Naive thymus-derived CD4-positive, alpha-beta T cell (primary cell): ENCODE measurements at regions not wholly inside any gene's neighbourhood (a gene's known extent, or its start where the extent isn't known, plus 50 kb on each side); places are given as distances from the start of the nearest gene placed in this dataset.
A peak's percentile ranks its signal among the peaks of the same experiment; 100 is the strongest.

Experiments
- ATAC-seq: fragments of 150-1000 bp; cut with Tn5 transposase; 2 replicates; pipeline ENCODE4 v1.10.0; 2021; ENCODE audit warnings: mild to moderate bottlenecking, moderate library complexity
- CTCF ChIA-PET: fragments of 350-600 bp; sonication (Branson Sonifier 250); formaldehyde crosslinking; loops from one replicate; lab custom pipeline; 2021; ENCODE audit warnings: antibody characterized with exemption; lab: Charles Lee
- POLR2A ChIA-PET: fragments of 350-600 bp; sonication (Branson Sonifier 250); formaldehyde crosslinking; loops from one replicate; lab custom pipeline; 2021; ENCODE audit warnings: antibody characterized with exemption, inconsistent platforms; lab: Charles Lee
- DNase-seq, 9 donors: peaks; one replicate each; pipeline versions ENCODE4 v3.0.0 to v3.0.0-alpha.2; 2020 to 2022; ENCODE audit warnings: mixed read lengths in 1 of 9
- H3K27ac ChIP-seq: one replicate; pipeline ENCODE4 v1.7.0; 2013; ENCODE audit warnings: mild to moderate bottlenecking, low read depth, low read length, moderate library complexity
- H3K27me3 ChIP-seq, 2 donors: one replicate each; pipeline ENCODE4 v1.7.0; 2013; ENCODE audit warnings: low read length in 2 of 2, mild to moderate bottlenecking in 2 of 2, moderate library complexity in 2 of 2; ENCODE audit not compliant: control insufficient read depth in 2 of 2, insufficient read depth in 2 of 2
- H3K36me3 ChIP-seq, 3 experiments: 1 replicate in 2 of 3; 2 replicates in 1 of 3; pipeline ENCODE4 v1.7.0; 2013; ENCODE audit warnings: low read length in 3 of 3, mild to moderate bottlenecking in 3 of 3, moderate library complexity in 1 of 3; ENCODE audit not compliant: insufficient read depth in 3 of 3, control insufficient read depth in 2 of 3
- H3K4me1 ChIP-seq, 2 donors: one replicate each; pipeline ENCODE4 v1.7.0; 2013; ENCODE audit warnings: low read length in 2 of 2, mild to moderate bottlenecking in 2 of 2, moderate library complexity in 1 of 2; ENCODE audit not compliant: control insufficient read depth in 2 of 2, insufficient read depth in 2 of 2
- H3K4me3 ChIP-seq: 2 replicates; pipeline ENCODE4 v1.7.0; 2013; ENCODE audit warnings: mild to moderate bottlenecking, low read length
- H3K9me3 ChIP-seq, 3 experiments: 1 replicate in 2 of 3; 2 replicates in 1 of 3; pipeline ENCODE4 v1.7.0; 2013; ENCODE audit warnings: low read length in 3 of 3; ENCODE audit not compliant: control insufficient read depth in 2 of 3
- H3K27ac Mint-ChIP-seq, 9 donors: one replicate each; pipeline ENCODE4 v1.8.0; 2020 to 2022; ENCODE audit warnings: mixed read lengths in 9 of 9, mild to moderate bottlenecking in 8 of 9, moderate library complexity in 5 of 9, inconsistent platforms in 2 of 9
- H3K27me3 Mint-ChIP-seq, 5 donors: one replicate each; pipeline ENCODE4 v1.8.0; 2021 to 2022; ENCODE audit warnings: mixed read lengths in 5 of 5, mild to moderate bottlenecking in 1 of 5
- H3K36me3 Mint-ChIP-seq, 5 donors: one replicate each; pipeline ENCODE4 v1.8.0; 2020 to 2022; ENCODE audit warnings: mixed read lengths in 5 of 5, mild to moderate bottlenecking in 3 of 5, inconsistent platforms in 1 of 5
- H3K4me1 Mint-ChIP-seq, 7 donors: one replicate each; pipeline ENCODE4 v1.8.0; 2020 to 2022; ENCODE audit warnings: mixed read lengths in 7 of 7, mild to moderate bottlenecking in 3 of 7, inconsistent platforms in 1 of 7
- H3K4me3 Mint-ChIP-seq, 10 donors: one replicate each; pipeline ENCODE4 v1.8.0; 2020 to 2022; ENCODE audit warnings: mild to moderate bottlenecking in 10 of 10, mixed read lengths in 10 of 10, moderate library complexity in 6 of 10, inconsistent platforms in 2 of 10
- H3K9me3 Mint-ChIP-seq, 11 donors: one replicate each; pipeline ENCODE4 v1.8.0; 2020 to 2022; ENCODE audit warnings: mixed read lengths in 11 of 11, mild to moderate bottlenecking in 4 of 11, inconsistent platforms in 1 of 11, moderate library complexity in 1 of 11
- intact Hi-C, 2 donors: fragments of 100-400 bp; cut with micrococcal nuclease; formaldehyde crosslinking; loops; one replicate each; pipeline ENCODE4 v1.15.1; 2023

GRCh38 chr5:50945139-50945538, 278.7 kb downstream of the PARP8 start:
- Histone ChIP-seq H3K27ac (no peak overlapping the region), H3K9me3 (no peaks in the 10 kb centered on the region), H3K36me3 (no peaks in the 10 kb centered on the region), H3K4me3 (no peak overlapping the region), H3K4me1 (no peaks in the 10 kb centered on the region), H3K27me3 (no peaks in the 10 kb centered on the region)
- peaks cover 0 to 7% (median 0%) of the 10 kb centered on the region in 5 donors for H3K36me3 Mint-ChIP-seq
- H3K27ac Mint-ChIP-seq: no peak overlapping the region
- CTCF ChIA-PET: no interaction called here
- intact Hi-C loops: no loop called here
- peaks cover 0 to 22% (median 11%) of the 10 kb centered on the region in 5 donors for H3K27me3 Mint-ChIP-seq
- no peak overlapping the region for H3K4me3 Mint-ChIP-seq
- POLR2A ChIA-PET: no interaction called here
- peaks cover 3 to 42% (median 17%) of the 10 kb centered on the region in 11 donors for H3K9me3 Mint-ChIP-seq
- no peaks in the 10 kb centered on the region for H3K4me1 Mint-ChIP-seq
- DNase-seq (no peak), ATAC-seq (no peak)

DNA sequence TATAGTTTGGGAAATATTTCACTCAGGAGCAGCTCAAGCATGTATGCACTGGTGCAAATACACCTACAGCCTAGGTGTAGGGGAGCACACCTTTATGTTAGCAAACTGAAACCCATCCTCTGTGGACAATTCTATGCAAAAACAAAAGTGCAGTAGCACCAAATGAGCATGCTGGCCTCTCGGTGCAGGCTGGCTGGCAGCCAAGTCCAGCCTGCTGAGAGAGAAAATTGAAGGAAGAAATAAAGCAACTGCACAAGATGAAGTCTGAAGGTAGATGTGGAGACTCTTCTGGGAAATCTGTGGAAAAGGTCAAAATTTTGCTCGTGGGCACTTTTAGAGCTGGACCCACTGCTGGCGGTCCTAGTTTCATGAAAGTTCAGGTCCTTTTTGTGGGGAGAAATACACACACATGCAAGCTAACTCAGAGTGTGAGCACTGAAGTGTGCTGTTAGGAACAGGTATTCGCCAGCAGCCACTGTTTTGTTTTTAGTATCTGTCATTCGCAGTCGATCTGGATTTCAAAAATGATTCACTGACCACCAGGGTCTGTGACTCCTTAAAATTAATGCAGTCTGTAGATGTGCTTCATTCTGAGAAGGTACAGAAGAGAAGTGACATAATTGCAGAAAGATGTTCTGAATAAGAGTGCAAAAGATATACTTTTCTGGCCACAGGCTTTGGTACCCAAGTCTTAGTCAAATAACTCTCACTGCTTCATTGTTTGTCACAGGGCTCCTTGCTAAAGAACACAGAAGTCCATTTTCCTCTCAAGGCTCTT, 281.7 kb downstream of the PARP8 start:
- Mint-ChIP-seq H3K27me3 (peaks cover 0 to 22% (median 14%) of the 10 kb centered on the region in 5 donors), H3K27ac (no peak overlapping the region), H3K36me3 (peaks cover 0 to 3% (median 0%) of the 10 kb centered on the region in 5 donors), H3K4me1 (no peaks in the 10 kb centered on the region), H3K9me3 (peaks cover 0 to 29% (median 8%) of the 10 kb centered on the region in 11 donors), H3K4me3 (no peak overlapping the region)
- Histone ChIP-seq H3K27ac (no peak overlapping the region), H3K9me3 (no peaks in the 10 kb centered on the region), H3K36me3 (no peaks in the 10 kb centered on the region), H3K4me3 (no peak overlapping the region), H3K4me1 (no peaks in the 10 kb centered on the region), H3K27me3 (no peaks in the 10 kb centered on the region)
- ChIA-PET POLR2A (no interaction called here), CTCF (no interaction called here)
- no peak for DNase-seq
- no peak for ATAC-seq
- intact Hi-C loops: no loop called here

GRCh38 chr5:50953290-50953689, 286.9 kb downstream of the PARP8 start:
- no peaks in the 10 kb centered on the region for H3K9me3 ChIP-seq
- no peak for ATAC-seq
- intact Hi-C loops: no loop called here
- no peaks in the 10 kb centered on the region for H3K36me3 ChIP-seq
- Mint-ChIP-seq H3K9me3 (peaks cover 0 to 2% (median 0%) of the 10 kb centered on the region in 11 donors), H3K4me1 (no peaks in the 10 kb centered on the region), H3K36me3 (no peaks in the 10 kb centered on the region), H3K27me3 (peaks cover 3 to 52% (median 33%) of the 10 kb centered on the region in 5 donors), H3K27ac (no peak overlapping the region), H3K4me3 (no peak overlapping the region)
- no peaks in the 10 kb centered on the region for H3K27me3 ChIP-seq
- no peak overlapping the region for H3K27ac ChIP-seq
- DNase-seq: no peak
- H3K4me1 ChIP-seq: no peaks in the 10 kb centered on the region
- ChIA-PET CTCF (no interaction called here), POLR2A (no interaction called here)
- no peak overlapping the region for H3K4me3 ChIP-seq

- intact Hi-C loops: loop anchor here (1.0 kb wide), 1 partner anchor 1698 kb away; no protein-coding TSS in a partner anchor
- H3K27me3 Mint-ChIP-seq: peaks cover 23 to 64% (median 53%) of the 10 kb centered on the region in 5 donors
- no peaks in the 10 kb centered on the region for H3K36me3 Mint-ChIP-seq
- Histone ChIP-seq H3K27me3 (peaks cover 0 to 5% of the 10 kb centered on the region in 2 donors), H3K4me1 (peaks cover 8% of the 10 kb centered on the region in 2 donors), H3K27ac (no peak overlapping the region), H3K36me3 (no peaks in the 10 kb centered on the region), H3K4me3 (no peak overlapping the region), H3K9me3 (no peaks in the 10 kb centered on the region)
- DNase-seq: peak in 1 of 9 donors; percentile 23
- POLR2A ChIA-PET: no interaction called here
- CTCF ChIA-PET: interaction anchor here (1.0 to 1.3 kb wide), 2 partner anchors 1696 to 1699 kb away, joined by 3 to 4 read pairs; no protein-coding TSS in a partner anchor
- no peak overlapping the region for H3K27ac Mint-ChIP-seq
- peaks cover 7 to 14% (median 9%) of the 10 kb centered on the region in 7 donors for H3K4me1 Mint-ChIP-seq
- peaks cover 0 to 2% (median 0%) of the 10 kb centered on the region in 11 donors for H3K9me3 Mint-ChIP-seq
- H3K4me3 Mint-ChIP-seq: no peak overlapping the region
- ATAC-seq: peak; percentile 29
Measured at GRCh38 chr5:50958852-50959457, 292.5 kb downstream of the PARP8 start.

DNA sequence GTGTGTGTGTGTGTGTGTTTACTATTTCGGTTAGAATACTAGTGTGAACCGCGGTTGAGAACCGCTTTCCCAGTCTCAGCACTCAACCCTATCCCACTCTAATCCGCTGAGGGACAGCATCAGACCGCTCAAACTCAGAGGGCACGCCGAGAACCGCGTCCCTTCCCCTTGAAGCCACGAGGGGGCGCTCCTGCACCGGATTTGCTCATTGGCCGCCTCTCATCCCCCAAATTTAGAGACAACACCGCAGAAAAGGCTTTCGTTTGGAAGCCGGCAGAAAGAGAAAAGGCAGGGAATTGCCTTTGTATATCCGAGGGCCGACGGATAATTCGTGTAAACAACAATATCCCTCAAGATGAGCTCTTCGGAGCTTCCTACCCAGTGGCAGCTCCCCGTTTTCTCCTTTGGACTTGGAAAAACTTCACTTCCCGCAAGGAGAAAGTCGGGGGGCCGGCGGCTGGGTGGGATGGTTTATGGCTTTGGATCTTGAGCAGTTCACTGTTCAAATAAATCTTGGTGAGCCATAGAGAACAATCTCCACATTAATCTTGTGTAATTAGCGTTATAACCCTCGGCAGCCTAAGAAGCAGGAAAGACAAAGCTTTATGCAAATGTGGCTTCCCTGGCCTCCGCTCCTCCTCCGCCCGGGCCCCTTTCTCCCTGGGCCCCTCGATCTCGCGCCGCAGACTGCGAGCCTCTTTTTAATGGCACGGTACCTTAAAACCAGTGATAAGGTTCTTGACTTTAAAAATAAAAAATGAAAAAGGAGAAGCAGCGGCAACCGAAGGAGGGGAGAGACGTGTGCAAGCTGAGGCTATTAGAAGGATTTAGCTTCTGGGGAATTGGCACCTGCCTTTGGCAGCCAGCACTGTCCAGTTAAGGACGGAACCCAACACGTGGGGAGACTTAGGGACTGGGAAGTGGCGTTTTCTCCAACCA, 296.8 kb downstream of the PARP8 start:
- peak; percentile 82 for ATAC-seq
- peak overlapping the region in 2 of 9 donors; percentile 29 to 52 for H3K27ac Mint-ChIP-seq
- ChIA-PET POLR2A (no interaction called here), CTCF (interaction anchor here (0.6 to 1.6 kb wide), 4 partner anchors 13 to 1695 kb away, joined by 3 to 7 read pairs (median 4); no protein-coding TSS in a partner anchor)
- Histone ChIP-seq H3K4me1 (peaks cover 10 to 30% of the 10 kb centered on the region in 2 donors), H3K4me3 (peak overlapping the region; percentile 53), H3K9me3 (no peaks in the 10 kb centered on the region), H3K27me3 (peaks cover 17 to 23% of the 10 kb centered on the region in 2 donors), H3K36me3 (no peaks in the 10 kb centered on the region), H3K27ac (no peak overlapping the region)
- H3K9me3 Mint-ChIP-seq: peaks cover 0 to 8% (median 0%) of the 10 kb centered on the region in 11 donors
- DNase-seq: peak in 8 of 9 donors; percentile 21 to 73 (median 44)
- peak overlapping the region; percentile 77 to 92 (median 86) for H3K4me3 Mint-ChIP-seq
- intact Hi-C loops: loop anchor here (1.0 to 10.0 kb wide), 5 partner anchors 1392 to 1952 kb away; no protein-coding TSS in a partner anchor
- H3K4me1 Mint-ChIP-seq: peaks cover 25 to 53% (median 45%) of the 10 kb centered on the region in 7 donors
- H3K36me3 Mint-ChIP-seq: peaks cover 0 to 5% (median under 1%) of the 10 kb centered on the region in 5 donors
- peaks cover 62 to 81% (median 70%) of the 10 kb centered on the region in 5 donors for H3K27me3 Mint-ChIP-seq
